Endothelial cell of umbilical vein (primary cell): ENCODE measurements at regions not wholly inside any gene's neighbourhood (a gene's known extent, or its start where the extent isn't known, plus 50 kb on each side); places are given as distances from the start of the nearest gene placed in this dataset.

Experiments
- BruUV-seq: library from RNA; stranded (reverse); fragments of 400-500 nt; replicated peaks from 2 replicates; lab custom pipeline; 2021; lab: Mats Ljungman, UMichigan
- CTCF ChIA-PET: fragments of 300-600, 350-600 bp; sonication (Branson Sonifier 250); formaldehyde crosslinking; loops from one replicate; lab custom pipeline; 2021; ENCODE audit warnings: antibody characterized with exemption, inconsistent platforms; lab: Charles Lee
- POLR2A ChIA-PET: fragments of 300-600, 350-600 bp; sonication (Branson Sonifier 250); formaldehyde crosslinking; loops from one replicate; lab custom pipeline; 2021; ENCODE audit warnings: antibody characterized with exemption, inconsistent platforms; lab: Charles Lee
- DNase-seq: peaks from one replicate; pipeline ENCODE4 v3.0.0-alpha.2; 2011; ENCODE audit warnings: low read depth, low spot score
- FAIRE-seq: peaks from 2 replicates; lab custom pipeline; 2011; peaks lifted over from hg19 to GRCh38; lab: Jason Lieb, UNC
- H2AFZ ChIP-seq: 2 replicates; pipeline ENCODE4 v1.6.0; 2012; ENCODE audit warnings: low read depth, low read length, control low read depth, inconsistent platforms
- H3K27ac ChIP-seq: 2 replicates; pipeline ENCODE4 v1.5.1; 2011; ENCODE audit warnings: low read depth, mild to moderate bottlenecking, control low read depth, low read length, moderate library complexity; ENCODE audit not compliant: insufficient read depth
- H3K27me3 ChIP-seq, 2 experiments: 2 replicates each; pipeline versions ENCODE4 v1.6.0 to v1.6.1; 2011; ENCODE audit warnings: low read length in 2 of 2, mixed read lengths in 1 of 2; ENCODE audit not compliant: control insufficient read depth in 2 of 2, insufficient read depth in 2 of 2
- H3K36me3 ChIP-seq, 2 experiments: 2 replicates in 1 of 2; 3 replicates in 1 of 2; pipeline ENCODE4 v1.5.1; 2011; ENCODE audit warnings: low read length in 2 of 2, mild to moderate bottlenecking in 1 of 2, moderate library complexity in 1 of 2; ENCODE audit not compliant: control insufficient read depth in 2 of 2, insufficient read depth in 2 of 2; ENCODE audit errors: extremely low read depth in 1 of 2
- H3K4me1 ChIP-seq: 3 replicates; pipeline ENCODE4 v1.5.1; 2011; ENCODE audit warnings: mild to moderate bottlenecking, low read length; ENCODE audit not compliant: control insufficient read depth, insufficient read depth; ENCODE audit errors: extremely low read depth
- H3K4me2 ChIP-seq: 2 replicates; pipeline ENCODE4 v1.6.1; 2011; ENCODE audit warnings: low read length, control low read depth, mixed read lengths; ENCODE audit not compliant: insufficient read depth
- H3K4me3 ChIP-seq, 3 experiments: fragments of 200-600 bp in 1 of 3; sonication (generic), shearing (Covaris generic) in 1 of 3; replicated peaks in 1 of 3; 2 replicates each; pipeline ENCODE4 v1.5.1; 2011 to 2016; ENCODE audit warnings: control low read depth in 3 of 3, low read length in 3 of 3, mild to moderate bottlenecking in 2 of 3, inconsistent platforms in 1 of 3, low read depth in 1 of 3, moderate library complexity in 1 of 3; ENCODE audit not compliant: insufficient read depth in 1 of 3
- H3K79me2 ChIP-seq: 2 replicates; pipeline ENCODE4 v1.6.0; 2012; ENCODE audit warnings: low read length, inconsistent platforms; ENCODE audit not compliant: control insufficient read depth, insufficient read depth
- H3K9ac ChIP-seq: replicated peaks from 2 replicates; pipeline ENCODE3; 2011; ENCODE audit warnings: low read length, control low read depth; ENCODE audit not compliant: insufficient read depth; ENCODE audit errors: extremely low read depth
- H3K9me1 ChIP-seq: replicated peaks from 3 replicates; pipeline ENCODE4 v1.6.0; 2011; ENCODE audit warnings: mild to moderate bottlenecking, low read length; ENCODE audit not compliant: control insufficient read depth, insufficient read depth; ENCODE audit errors: extremely low read depth
- H3K9me3 ChIP-seq: replicated peaks from 2 replicates; pipeline ENCODE4 v1.5.1; 2012; ENCODE audit warnings: low read length, inconsistent platforms; ENCODE audit not compliant: control insufficient read depth, insufficient read depth
- H4K20me1 ChIP-seq: replicated peaks from 2 replicates; pipeline ENCODE3; 2011; ENCODE audit warnings: mild to moderate bottlenecking, low read length; ENCODE audit not compliant: control insufficient read depth, insufficient read depth; ENCODE audit errors: extremely low read depth
- EZH2 ChIP-seq: IDR thresholded peaks from 2 replicates; pipeline ENCODE4 v1.6.1; 2012; ENCODE audit warnings: borderline replicate concordance, low read depth, mild to moderate bottlenecking, moderate library complexity, low read length, inconsistent platforms; ENCODE audit not compliant: severe bottlenecking
- FOS ChIP-seq: IDR thresholded peaks from 2 replicates; pipeline ENCODE4 v1.6.1; 2011; ENCODE audit warnings: mild to moderate bottlenecking, low read length, moderate library complexity, borderline replicate concordance; ENCODE audit not compliant: insufficient read depth
- GATA2 ChIP-seq: IDR thresholded peaks from 2 replicates; pipeline ENCODE4 v1.7.0; 2011; ENCODE audit warnings: low read depth, mild to moderate bottlenecking, moderate library complexity, mixed read lengths, low read length; ENCODE audit not compliant: insufficient read length, insufficient read depth
- JUN ChIP-seq: IDR thresholded peaks from 2 replicates; pipeline ENCODE4 v1.6.1; 2011; ENCODE audit warnings: borderline replicate concordance, low read depth; ENCODE audit not compliant: insufficient read length, insufficient read depth
- MYC ChIP-seq: IDR thresholded peaks from one replicate; pipeline ENCODE4 v1.6.1; 2011; ENCODE audit warnings: mild to moderate bottlenecking, low read depth, low read length
- POLR2A ChIP-seq: IDR thresholded peaks from 2 replicates; pipeline ENCODE4 v1.6.1; 2012; ENCODE audit warnings: low read depth, mild to moderate bottlenecking, control low read depth, low read length
- POLR2AphosphoS5 ChIP-seq: IDR thresholded peaks from 2 replicates; pipeline ENCODE4 v1.6.1; 2012; ENCODE audit warnings: low read depth, mild to moderate bottlenecking, control low read depth, low read length, moderate library complexity; ENCODE audit not compliant: insufficient read depth
- dilution Hi-C: fragments of 300-500 bp; cut with MboI; formaldehyde crosslinking; loops from one replicate; pipeline ENCODE4 v1.15.0; 2019; ENCODE audit warnings: low sequenced_read_pairs; ENCODE audit not compliant: extremely low pct_ligation_motif_present
- intact Hi-C: fragments of 100-400 bp; cut with micrococcal nuclease; formaldehyde crosslinking; loops from one replicate; pipeline ENCODE4 v1.10.0; 2022
- TF ChIP-seq, protein P1 (sequence below): IDR thresholded peaks from 2 replicates; pipeline ENCODE4 v1.6.1; 2011; ENCODE audit not compliant: insufficient read depth, insufficient read length
- TF ChIP-seq, protein P2 (sequence below), 2 donors: IDR thresholded peaks; 1 replicate in 1 of 2; 2 replicates in 1 of 2; pipeline ENCODE4 v1.5.1; 2011; ENCODE audit warnings: low read length in 2 of 2, mild to moderate bottlenecking in 2 of 2, moderate library complexity in 2 of 2, control low read depth in 1 of 2, inconsistent platforms in 1 of 2, low read depth in 1 of 2; ENCODE audit not compliant: insufficient read depth in 1 of 2; ENCODE audit errors: extremely low read depth in 1 of 2

DNA sequence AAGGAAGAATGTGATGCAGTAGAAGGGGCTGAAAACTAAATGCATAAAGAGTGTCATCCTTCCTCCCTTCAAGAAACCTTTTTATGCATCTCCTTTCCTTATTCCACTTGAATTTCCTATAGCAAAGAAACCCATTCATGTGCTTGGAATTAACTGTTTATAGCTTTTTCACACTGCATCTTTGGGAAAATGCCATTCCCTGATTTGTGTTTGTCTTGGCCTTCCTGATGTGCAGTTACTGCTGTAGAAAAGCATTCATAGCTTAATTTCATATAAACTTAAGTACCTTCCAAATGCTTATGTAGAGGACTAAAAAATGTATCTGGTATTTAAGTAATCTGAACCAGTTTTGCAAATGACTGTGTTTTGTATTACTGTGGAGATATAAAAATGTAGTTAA is 61.8 kb downstream of the SDR9C7 start:
- dilution Hi-C loops, result no loop called here
- intact Hi-C loops, result no loop called here
- no peaks in the 10 kb centered on the region for H3K9me3 ChIP-seq
- H2AFZ ChIP-seq, result no peak overlapping the region
- no peaks in the 10 kb centered on the region for H3K9me1 ChIP-seq
- ChIA-PET POLR2A (no interaction called here), CTCF (no interaction called here)
- H3K27me3 ChIP-seq, result peaks cover 3 to 7% of the 10 kb centered on the region in 2 experiments
- no peak overlapping the region for H3K9ac ChIP-seq
- BruUV-seq, result no TSS peak
- no peaks in the 10 kb centered on the region for H3K79me2 ChIP-seq
- no peak overlapping the region for H3K4me2 ChIP-seq
- no peak for TF ChIP-seq POLR2AphosphoS5
- TF ChIP-seq FOS, result no peak
- TF ChIP-seq MYC, result no peak
- TF ChIP-seq, protein P1, sequence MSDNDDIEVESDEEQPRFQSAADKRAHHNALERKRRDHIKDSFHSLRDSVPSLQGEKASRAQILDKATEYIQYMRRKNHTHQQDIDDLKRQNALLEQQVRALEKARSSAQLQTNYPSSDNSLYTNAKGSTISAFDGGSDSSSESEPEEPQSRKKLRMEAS, result no peak
- TF ChIP-seq, protein P2, sequence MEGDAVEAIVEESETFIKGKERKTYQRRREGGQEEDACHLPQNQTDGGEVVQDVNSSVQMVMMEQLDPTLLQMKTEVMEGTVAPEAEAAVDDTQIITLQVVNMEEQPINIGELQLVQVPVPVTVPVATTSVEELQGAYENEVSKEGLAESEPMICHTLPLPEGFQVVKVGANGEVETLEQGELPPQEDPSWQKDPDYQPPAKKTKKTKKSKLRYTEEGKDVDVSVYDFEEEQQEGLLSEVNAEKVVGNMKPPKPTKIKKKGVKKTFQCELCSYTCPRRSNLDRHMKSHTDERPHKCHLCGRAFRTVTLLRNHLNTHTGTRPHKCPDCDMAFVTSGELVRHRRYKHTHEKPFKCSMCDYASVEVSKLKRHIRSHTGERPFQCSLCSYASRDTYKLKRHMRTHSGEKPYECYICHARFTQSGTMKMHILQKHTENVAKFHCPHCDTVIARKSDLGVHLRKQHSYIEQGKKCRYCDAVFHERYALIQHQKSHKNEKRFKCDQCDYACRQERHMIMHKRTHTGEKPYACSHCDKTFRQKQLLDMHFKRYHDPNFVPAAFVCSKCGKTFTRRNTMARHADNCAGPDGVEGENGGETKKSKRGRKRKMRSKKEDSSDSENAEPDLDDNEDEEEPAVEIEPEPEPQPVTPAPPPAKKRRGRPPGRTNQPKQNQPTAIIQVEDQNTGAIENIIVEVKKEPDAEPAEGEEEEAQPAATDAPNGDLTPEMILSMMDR (IDR thresholded peaks at IDR 0.05; ENCODE audit: extremely low read depth in 1 of 2, insufficient read depth in 1 of 2, low read depth in 1 of 2, low read length in 2 of 2), result no peak
- TF ChIP-seq GATA2, result no peak
- no peak for TF ChIP-seq EZH2
- TF ChIP-seq POLR2A, result no peak
- TF ChIP-seq JUN, result no peak
- no peaks in the 10 kb centered on the region for H3K36me3 ChIP-seq
- H3K27ac ChIP-seq, result no peak overlapping the region
- H3K4me1 ChIP-seq, result no peaks in the 10 kb centered on the region
- DNase-seq (no peak), FAIRE-seq (peak; percentile 24)
- H4K20me1 ChIP-seq, result no peaks in the 10 kb centered on the region
- no peak overlapping the region for H3K4me3 ChIP-seq
